Endothelial cell (in vitro differentiated cells): ENCODE measurements at regions not wholly inside any gene's neighbourhood (a gene's known extent, or its start where the extent isn't known, plus 50 kb on each side); places are given as distances from the start of the nearest gene placed in this dataset.

Experiments
- DNase-seq: peaks from one replicate; pipeline ENCODE4 v3.0.0; 2021; ENCODE audit warnings: low spot score
- H3K27ac Mint-ChIP-seq: one replicate; pipeline ENCODE4 v1.8.0; 2021; ENCODE audit warnings: mixed read lengths, inconsistent platforms; ENCODE audit not compliant: unreplicated experiment
- H3K27me3 Mint-ChIP-seq: one replicate; pipeline ENCODE4 v1.8.0; 2021; ENCODE audit warnings: mild to moderate bottlenecking, moderate library complexity, mixed read lengths, inconsistent platforms; ENCODE audit not compliant: unreplicated experiment
- H3K36me3 Mint-ChIP-seq: one replicate; pipeline ENCODE4 v1.8.0; 2021; ENCODE audit warnings: mild to moderate bottlenecking, low read depth, mixed read lengths, inconsistent platforms; ENCODE audit not compliant: unreplicated experiment
- H3K4me1 Mint-ChIP-seq: one replicate; pipeline ENCODE4 v1.8.0; 2021; ENCODE audit warnings: mild to moderate bottlenecking, mixed read lengths, inconsistent platforms; ENCODE audit not compliant: unreplicated experiment
- H3K4me3 Mint-ChIP-seq: one replicate; pipeline ENCODE4 v1.8.0; 2021; ENCODE audit warnings: mild to moderate bottlenecking, mixed read lengths, inconsistent platforms; ENCODE audit not compliant: unreplicated experiment
- H3K9me3 Mint-ChIP-seq: one replicate; pipeline ENCODE4 v1.8.0; 2021; ENCODE audit warnings: mixed read lengths, inconsistent platforms; ENCODE audit not compliant: unreplicated experiment
- TF ChIP-seq, protein P1 (sequence below): fragments of 200-600 bp; sonication (generic); IDR thresholded peaks from one replicate; pipeline ENCODE4 v1.5.0; 2021; ENCODE audit warnings: antibody characterized with exemption; ENCODE audit not compliant: unreplicated experiment

GRCh38 chr9:108160706-108161355 is 671.3 kb upstream of the KLF4 start:
- no peak for DNase-seq
- Mint-ChIP-seq H3K36me3 (no peaks in the 10 kb centered on the region), H3K4me3 (no peak overlapping the region), H3K27me3 (no peaks in the 10 kb centered on the region), H3K27ac (no peak overlapping the region), H3K4me1 (no peaks in the 10 kb centered on the region), H3K9me3 (no peaks in the 10 kb centered on the region)
- TF ChIP-seq, protein P1, sequence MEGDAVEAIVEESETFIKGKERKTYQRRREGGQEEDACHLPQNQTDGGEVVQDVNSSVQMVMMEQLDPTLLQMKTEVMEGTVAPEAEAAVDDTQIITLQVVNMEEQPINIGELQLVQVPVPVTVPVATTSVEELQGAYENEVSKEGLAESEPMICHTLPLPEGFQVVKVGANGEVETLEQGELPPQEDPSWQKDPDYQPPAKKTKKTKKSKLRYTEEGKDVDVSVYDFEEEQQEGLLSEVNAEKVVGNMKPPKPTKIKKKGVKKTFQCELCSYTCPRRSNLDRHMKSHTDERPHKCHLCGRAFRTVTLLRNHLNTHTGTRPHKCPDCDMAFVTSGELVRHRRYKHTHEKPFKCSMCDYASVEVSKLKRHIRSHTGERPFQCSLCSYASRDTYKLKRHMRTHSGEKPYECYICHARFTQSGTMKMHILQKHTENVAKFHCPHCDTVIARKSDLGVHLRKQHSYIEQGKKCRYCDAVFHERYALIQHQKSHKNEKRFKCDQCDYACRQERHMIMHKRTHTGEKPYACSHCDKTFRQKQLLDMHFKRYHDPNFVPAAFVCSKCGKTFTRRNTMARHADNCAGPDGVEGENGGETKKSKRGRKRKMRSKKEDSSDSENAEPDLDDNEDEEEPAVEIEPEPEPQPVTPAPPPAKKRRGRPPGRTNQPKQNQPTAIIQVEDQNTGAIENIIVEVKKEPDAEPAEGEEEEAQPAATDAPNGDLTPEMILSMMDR, result no peak

DNA sequence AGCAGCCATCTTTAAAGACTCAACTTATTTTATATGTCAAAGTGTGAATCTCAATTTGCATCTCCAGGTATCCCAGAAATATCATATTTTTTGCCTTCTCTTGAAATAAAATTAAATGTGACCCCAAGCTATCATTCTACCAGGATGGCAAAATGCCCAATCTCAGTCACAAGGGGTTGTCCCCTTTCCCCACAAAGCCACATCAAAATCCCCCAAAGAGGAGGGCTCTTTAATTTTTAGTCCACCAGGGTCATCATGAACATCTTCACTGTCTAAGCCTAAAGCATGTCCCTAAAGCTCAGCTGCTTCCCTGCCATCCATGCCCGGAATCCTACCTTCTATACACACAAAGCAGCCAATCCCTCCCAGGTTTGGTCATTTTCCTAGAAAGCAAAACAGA is 670.5 kb upstream of the KLF4 start:
- no peaks in the 10 kb centered on the region for H3K36me3 Mint-ChIP-seq
- no peak overlapping the region for H3K4me3 Mint-ChIP-seq
- no peaks in the 10 kb centered on the region for H3K27me3 Mint-ChIP-seq
- H3K27ac Mint-ChIP-seq, result no peak overlapping the region
- H3K4me1 Mint-ChIP-seq, result no peaks in the 10 kb centered on the region
- no peaks in the 10 kb centered on the region for H3K9me3 Mint-ChIP-seq
- TF ChIP-seq, protein P1, result no peak
- no peak for DNase-seq

DNA sequence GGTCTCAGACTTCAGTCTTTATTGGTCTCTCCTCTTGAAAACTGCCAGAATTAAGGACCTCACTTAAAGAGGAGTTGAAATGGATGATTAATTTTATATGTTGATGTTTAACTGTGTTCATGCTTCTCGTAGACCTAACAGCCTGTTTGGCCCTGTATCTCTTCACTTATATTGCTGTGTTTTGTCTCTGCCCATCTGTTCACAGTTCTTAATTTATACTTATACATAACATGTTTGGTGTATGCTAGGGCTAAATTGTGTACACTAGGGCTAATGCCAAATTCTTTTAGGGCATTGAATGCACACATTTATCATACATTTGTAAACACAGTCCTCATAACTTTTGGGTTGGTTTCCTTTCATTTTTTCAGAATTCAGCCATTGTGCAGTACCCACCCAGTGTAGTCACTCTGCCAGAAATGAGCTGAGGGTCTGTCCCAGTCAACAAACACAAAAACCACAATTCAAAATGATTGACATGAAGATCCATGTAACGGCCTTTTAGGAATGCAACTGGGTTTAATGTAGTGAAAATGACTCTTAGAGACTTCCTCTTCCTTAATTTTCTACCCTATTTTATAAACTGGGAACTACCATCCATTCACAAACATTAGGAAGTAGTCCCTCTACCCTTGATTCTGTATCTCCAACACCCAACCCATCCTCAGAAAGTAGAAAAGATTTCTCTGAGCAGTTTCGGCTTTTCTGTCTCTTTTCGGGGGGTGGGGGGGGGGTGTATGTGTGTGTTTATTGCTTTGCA is 668.8 kb upstream of the KLF4 start:
- DNase-seq, result no peak
- Mint-ChIP-seq H3K4me3 (no peak overlapping the region), H3K36me3 (no peaks in the 10 kb centered on the region), H3K4me1 (no peaks in the 10 kb centered on the region), H3K27ac (no peak overlapping the region), H3K27me3 (no peaks in the 10 kb centered on the region), H3K9me3 (no peaks in the 10 kb centered on the region)
- TF ChIP-seq, protein P1, result no peak

- no peaks in the 10 kb centered on the region for H3K27me3 Mint-ChIP-seq
- TF ChIP-seq, protein P1, result no peak
- no peaks in the 10 kb centered on the region for H3K9me3 Mint-ChIP-seq
- no peak overlapping the region for H3K4me3 Mint-ChIP-seq
- DNase-seq, result no peak
- H3K4me1 Mint-ChIP-seq, result no peaks in the 10 kb centered on the region
- no peak overlapping the region for H3K27ac Mint-ChIP-seq
- H3K36me3 Mint-ChIP-seq, result no peaks in the 10 kb centered on the region
Measured at GRCh38 chr9:108156270-108156998, 666.9 kb upstream of the KLF4 start.
